K562 (cell line): ENCODE measurements at regions not wholly inside any gene's neighbourhood (a gene's known extent, or its start where the extent isn't known, plus 50 kb on each side); places are given as distances from the start of the nearest gene placed in this dataset.

Experiments
- ATAC-seq: fragments of 200-7000 bp; cut with Tn5 transposase; 3 replicates; pipeline ENCODE4 v1.9.1; 2020; ENCODE audit warnings: moderate library complexity
- BruUV-seq: library from RNA; stranded (reverse); fragments of 400-500 nt; replicated peaks from 2 replicates; lab custom pipeline; 2021; lab: Mats Ljungman, UMichigan
- CTCF ChIA-PET: fragments of 300-600 bp; formaldehyde crosslinking; extraction: SDS; loops from one replicate; lab custom pipeline; 2021; ENCODE audit warnings: low intra/inter-chr PET ratio; lab: Yijun Ruan, JAX
- POLR2A ChIA-PET: fragments of 300-600, 350-650 bp; sonication (Branson Sonifier 250); formaldehyde crosslinking; extraction: SDS; loops from one replicate; lab custom pipeline; 2021; ENCODE audit warnings: antibody characterized with exemption, inconsistent platforms; lab: Yijun Ruan, JAX
- DNase-seq, 4 experiments: peaks; one replicate each; pipeline versions ENCODE4 v3.0.0 to v3.0.0-alpha.2; 2011 to 2018; ENCODE audit warnings: low spot score in 3 of 4, mixed read lengths in 3 of 4; ENCODE audit errors: extremely low read depth in 1 of 4
- FAIRE-seq: peaks from 2 replicates; lab custom pipeline; 2011; peaks lifted over from hg19 to GRCh38; lab: Jason Lieb, UNC
- H2AFZ ChIP-seq: 2 replicates; pipeline ENCODE4 v1.6.0; 2011; ENCODE audit warnings: low read depth, low read length, control low read depth, inconsistent platforms
- H3K27ac ChIP-seq: fragments of 200-600 bp; 3 replicates; pipeline ENCODE4 v1.8.0; 2011; ENCODE audit warnings: low read depth, mild to moderate bottlenecking, control low read depth, inconsistent platforms, low read length, moderate library complexity, mixed read lengths; ENCODE audit errors: extremely low read depth
- H3K27me3 ChIP-seq, 2 experiments: fragments of 300-600 bp in 1 of 2; 2 replicates in 1 of 2; 3 replicates in 1 of 2; pipeline versions ENCODE4 v1.6.0 to v1.8.0; 2011; ENCODE audit warnings: inconsistent platforms in 2 of 2, low read length in 2 of 2, mild to moderate bottlenecking in 1 of 2, mixed read lengths in 1 of 2, moderate library complexity in 1 of 2; ENCODE audit not compliant: control insufficient read depth in 2 of 2, insufficient read depth in 2 of 2
- H3K36me3 ChIP-seq: fragments of 300-600 bp; 3 replicates; pipeline ENCODE4 v1.8.0; 2011; ENCODE audit warnings: mild to moderate bottlenecking, low read length, inconsistent platforms; ENCODE audit not compliant: control insufficient read depth, insufficient read depth
- H3K4me1 ChIP-seq, 2 experiments: fragments of 200-600 bp in 1 of 2; replicated peaks in 1 of 2; 2 replicates in 1 of 2; 3 replicates in 1 of 2; pipeline versions ENCODE4 v1.5.1 to v1.8.0; 2011; ENCODE audit warnings: inconsistent platforms in 2 of 2, low read length in 2 of 2, mild to moderate bottlenecking in 1 of 2, mixed read lengths in 1 of 2, moderate library complexity in 1 of 2; ENCODE audit not compliant: control insufficient read depth in 2 of 2, insufficient read depth in 2 of 2
- H3K4me2 ChIP-seq: 2 replicates; pipeline ENCODE4 v1.6.1; 2011; ENCODE audit warnings: low read length, control low read depth, inconsistent platforms, mixed read lengths; ENCODE audit not compliant: insufficient read depth
- H3K4me3 ChIP-seq: fragments of 200-600 bp; sonication (generic), shearing (Covaris generic); 2 replicates; pipeline ENCODE4 v1.5.1; 2016; ENCODE audit warnings: control low read depth, inconsistent platforms
- H3K79me2 ChIP-seq: fragments of 200-600 bp; 3 replicates; pipeline ENCODE4 v1.8.0; 2011; ENCODE audit warnings: low read length, inconsistent platforms; ENCODE audit not compliant: control insufficient read depth, insufficient read depth
- H3K9ac ChIP-seq, 2 experiments: 2 replicates each; pipeline versions ENCODE4 v1.6.0 to v1.6.1; 2011; ENCODE audit warnings: low read depth in 2 of 2, low read length in 2 of 2, control low read depth in 1 of 2, inconsistent platforms in 1 of 2, mild to moderate bottlenecking in 1 of 2, mixed read lengths in 1 of 2; ENCODE audit not compliant: insufficient read depth in 1 of 2
- H3K9me1 ChIP-seq: one replicate; pipeline ENCODE4 v1.6.0; 2011; ENCODE audit warnings: inconsistent platforms, mild to moderate bottlenecking, low read length, moderate library complexity; ENCODE audit not compliant: control insufficient read depth, insufficient read depth
- H3K9me3 ChIP-seq: replicated peaks from 2 replicates; pipeline ENCODE4 v1.5.1; 2011; ENCODE audit warnings: low read depth, low read length, inconsistent platforms; ENCODE audit not compliant: control insufficient read depth, insufficient read depth
- H4K20me1 ChIP-seq: replicated peaks from 2 replicates; pipeline ENCODE4 v1.6.1; 2011; ENCODE audit warnings: low read length, inconsistent platforms, mixed read lengths; ENCODE audit not compliant: control insufficient read depth, insufficient read depth
- CBX8 ChIP-seq: fragments of 200-600 bp; sonication (generic); IDR thresholded peaks from 2 replicates; pipeline ENCODE4 v1.6.1; 2012; ENCODE audit warnings: borderline replicate concordance, mixed run types, low read depth, mild to moderate bottlenecking, moderate library complexity, mixed read lengths, low read length, control low read depth, inconsistent platforms; ENCODE audit not compliant: poor library complexity, severe bottlenecking; ENCODE audit errors: extremely low read depth
- SIN3A ChIP-seq, 2 experiments: fragments of 150-350 bp in 1 of 2; IDR thresholded peaks; 2 replicates each; pipeline ENCODE4 v1.6.1; 2011 to 2016; ENCODE audit warnings: borderline replicate concordance in 2 of 2, low read depth in 2 of 2, low read length in 2 of 2, mild to moderate bottlenecking in 2 of 2, moderate library complexity in 2 of 2; ENCODE audit not compliant: control insufficient read depth in 1 of 2
- SP2 ChIP-seq: IDR thresholded peaks from 2 replicates; pipeline ENCODE4 v1.6.1; 2011; ENCODE audit warnings: mild to moderate bottlenecking, low read depth, low read length, moderate library complexity; ENCODE audit not compliant: poor library complexity, severe bottlenecking; ENCODE audit errors: extremely low read depth
- TCF15 ChIP-seq: fragments of 250-450 bp; sonication (Bioruptor Pico); IDR thresholded peaks from 2 replicates; pipeline ENCODE4 v1.8.0; 2022; ENCODE audit warnings: moderate library complexity, mild to moderate bottlenecking, inconsistent platforms
- THRA ChIP-seq: fragments of 450-650 bp; IDR thresholded peaks from 2 replicates; pipeline ENCODE4 v1.6.1; 2017; ENCODE audit warnings: mild to moderate bottlenecking, moderate library complexity
- ZNF589 ChIP-seq: fragments of 200-800 bp; sonication (Bioruptor generic); IDR thresholded peaks from 2 replicates; pipeline ENCODE4 v1.6.1; 2016; ENCODE audit warnings: low read depth, missing genetic modification characterization, missing compliant biosample characterization
- ZSCAN29 ChIP-seq: fragments of 450-650 bp; IDR thresholded peaks from 2 replicates; pipeline ENCODE4 v1.6.1; 2017
- WGBS: fragments of 100-300 bp; shearing (Covaris generic); methylation state at CpG from one replicate; pipeline ENCODE4 v1.1.6; 2016; ENCODE audit warnings: low coverage, mixed read lengths; ENCODE audit not compliant: insufficient coverage; ENCODE audit errors: missing lambda C conversion rate; 5-methylcytosine and 5-hydroxymethylcytosine counted together
- in situ Hi-C: fragments of 300-500 bp; cut with MboI; formaldehyde crosslinking; loops from 4 replicates; pipeline ENCODE4 v1.15.0; 2018; ENCODE audit warnings: inconsistent platforms, mixed read lengths
- intact Hi-C: fragments of 100-400 bp; cut with micrococcal nuclease; formaldehyde crosslinking; loops from 2 replicates; pipeline ENCODE4 v1.14.2; 2022

- 2% methylated on average over 8 of the region's 8 CpGs for WGBS
- BruUV-seq: no TSS peak
- intact Hi-C loops: no loop called here
- DNase-seq (no peak), FAIRE-seq (no peak), ATAC-seq (no peak)
- Histone ChIP-seq H3K27me3 (no peaks in the 10 kb centered on the region), H3K4me3 (no peak overlapping the region), H2AFZ (no peak overlapping the region), H3K36me3 (no peaks in the 10 kb centered on the region), H3K9ac (no peak overlapping the region), H3K27ac (no peak overlapping the region), H3K79me2 (no peaks in the 10 kb centered on the region), H3K9me1 (no peaks in the 10 kb centered on the region), H3K4me1 (no peaks in the 10 kb centered on the region), H3K9me3 (no peaks in the 10 kb centered on the region), H4K20me1 (no peaks in the 10 kb centered on the region), H3K4me2 (no peak overlapping the region)
- ChIA-PET CTCF (no interaction called here), POLR2A (no interaction called here)
- TF ChIP-seq SP2 (no peak), ZSCAN29 (no peak)
- in situ Hi-C loops: no loop called here
These were observed 1054.7 kb downstream of the GALC start for GRCh38 chr14:86938320-86938719.

- POLR2A ChIA-PET: no interaction called here
- Histone ChIP-seq H3K27me3 (no peaks in the 10 kb centered on the region), H2AFZ (no peak overlapping the region), H3K9ac (no peak overlapping the region), H3K4me2 (no peak overlapping the region), H3K79me2 (no peaks in the 10 kb centered on the region), H3K36me3 (no peaks in the 10 kb centered on the region), H3K4me1 (no peaks in the 10 kb centered on the region), H3K9me3 (no peaks in the 10 kb centered on the region), H4K20me1 (no peaks in the 10 kb centered on the region), H3K27ac (no peak overlapping the region), H3K4me3 (no peak overlapping the region), H3K9me1 (no peaks in the 10 kb centered on the region)
- 0% methylated on average over 2 of the region's 2 CpGs for WGBS
- no peak for DNase-seq
- intact Hi-C loops: no loop called here
- no TSS peak for BruUV-seq
- no peak for FAIRE-seq
- CTCF ChIA-PET: no interaction called here
- TF ChIP-seq ZNF589 (CRISPR knock-in tag) (no peak), TCF15 (no peak), SIN3A (IDR thresholded peaks at IDR 0.05; ENCODE audit: borderline replicate concordance in 2 of 2, control insufficient read depth in 1 of 2, low read depth in 2 of 2, low read length in 2 of 2) (no peak), THRA (no peak), CBX8 (no peak)
- in situ Hi-C loops: no loop called here
- no peak for ATAC-seq
These were observed 1056.4 kb downstream of the GALC start for GRCh38 chr14:86936556-86936955.
